Posterior vena cava (tissue), 2 donors: ENCODE measurements at regions not wholly inside any gene's neighbourhood (a gene's known extent, or its start where the extent isn't known, plus 50 kb on each side); places are given as distances from the start of the nearest gene placed in this dataset.

Experiments
- DNase-seq: peaks from one replicate; pipeline ENCODE4 v3.0.0-alpha.2; 2020; ENCODE audit warnings: low spot score
- intact Hi-C, 2 donors: fragments of 100-400 bp; cut with DNase I; formaldehyde crosslinking; loops; one replicate each; pipeline versions ENCODE4 v1.14.1 to v1.14.2; 2022 to 2023
- donor health status: DM: yes; HTN: yes; CAD: no.
- donor health status: DM: yes; HTN: yes; CAD: no.

- intact Hi-C loops: no loop called here
- DNase-seq: no peak
Measured at GRCh38 chr2:19846567-19846966, 55.2 kb downstream of the TTC32 start.

- DNase-seq: no peak
- intact Hi-C loops: no loop called here
Measured at GRCh38 chr2:19846030-19846429, 55.8 kb downstream of the TTC32 start.

GRCh38 chr2:19845323-19845920 is 56.4 kb downstream of the TTC32 start:
- no peak for DNase-seq
- intact Hi-C loops: no loop called here

GRCh38 chr2:19844750-19845149 is 57.0 kb downstream of the TTC32 start:
- DNase-seq: no peak
- intact Hi-C loops: no loop called here

- intact Hi-C loops: no loop called here
- DNase-seq: no peak
Measured at GRCh38 chr2:19843992-19844515, 57.7 kb downstream of the TTC32 start.

- DNase-seq: no peak
- intact Hi-C loops: no loop called here
Measured at GRCh38 chr2:19841918-19842693, 59.7 kb downstream of the TTC32 start.

- no peak for DNase-seq
- intact Hi-C loops: no loop called here
Measured at GRCh38 chr2:19839438-19839837, 62.3 kb downstream of the TTC32 start.

- no peak for DNase-seq
- intact Hi-C loops: no loop called here
Measured at GRCh38 chr2:19838616-19839015, 63.2 kb downstream of the TTC32 start.

- DNase-seq: no peak
- intact Hi-C loops: no loop called here
Measured at GRCh38 chr2:19837235-19837766, 64.5 kb downstream of the TTC32 start.

GRCh38 chr2:19835781-19836281 is 66.0 kb downstream of the TTC32 start:
- intact Hi-C loops: no loop called here
- no peak for DNase-seq

- no peak for DNase-seq
- intact Hi-C loops: no loop called here
Measured at GRCh38 chr2:19833978-19834377, 67.8 kb downstream of the TTC32 start.

- intact Hi-C loops: no loop called here
- DNase-seq: no peak
Measured at GRCh38 chr2:19829672-19830071, 72.1 kb downstream of the TTC32 start.

- intact Hi-C loops: no loop called here
- no peak for DNase-seq
Measured at GRCh38 chr2:19826874-19827273, 74.9 kb downstream of the TTC32 start.

- intact Hi-C loops: no loop called here
- DNase-seq: no peak
Measured at GRCh38 chr2:19823507-19823906, 78.3 kb downstream of the TTC32 start.

GRCh38 chr2:19819097-19820065 is 82.4 kb downstream of the TTC32 start:
- DNase-seq: no peak
- intact Hi-C loops: no loop called here

GRCh38 chr2:19818543-19818942 is 83.2 kb downstream of the TTC32 start:
- intact Hi-C loops: no loop called here
- no peak for DNase-seq

- no peak for DNase-seq
- intact Hi-C loops: no loop called here
Measured at GRCh38 chr2:19818039-19818438, 83.7 kb downstream of the TTC32 start.

GRCh38 chr2:19815746-19816145 is 86.0 kb downstream of the TTC32 start:
- DNase-seq: no peak
- intact Hi-C loops: no loop called here

GRCh38 chr2:19812166-19812565 is 89.6 kb downstream of the TTC32 start:
- intact Hi-C loops: no loop called here

More at GRCh38 chr2:19812166-19812565, 89.6 kb downstream of the TTC32 start:
- DNase-seq: no peak
